HepG2 (cell line): ENCODE measurements at regions not wholly inside any gene's neighbourhood (a gene's known extent, or its start where the extent isn't known, plus 50 kb on each side); places are given as distances from the start of the nearest gene placed in this dataset.

Experiments
- EZH2 ChIP-seq: conservative IDR thresholded peaks from 2 replicates; pipeline ENCODE4 v1.6.1; 2012; ENCODE audit warnings: mild to moderate bottlenecking, low read depth, low read length, moderate library complexity
- HDAC6 ChIP-seq: fragments of 200-600 bp; sonication (generic); IDR thresholded peaks from 2 replicates; pipeline ENCODE4 v1.7.0; 2017; ENCODE audit warnings: mild to moderate bottlenecking, antibody characterized with exemption, low read length, low read depth
- MIXL1 ChIP-seq: IDR thresholded peaks from 2 replicates; pipeline ENCODE4 v1.6.1; 2016
- MYC ChIP-seq: sonication (generic); formaldehyde crosslinking; IDR thresholded peaks from 2 replicates; pipeline ENCODE4 v1.9.0; 2021; ENCODE audit warnings: missing genetic modification reagents, borderline replicate concordance
- NR1H2 ChIP-seq: sonication (generic); formaldehyde crosslinking; IDR thresholded peaks from 2 replicates; pipeline ENCODE4 v1.8.1; 2022; ENCODE audit warnings: low read depth, missing genetic modification reagents, borderline replicate concordance
- STAT6 ChIP-seq: sonication (generic); formaldehyde crosslinking; IDR thresholded peaks from 2 replicates; pipeline ENCODE4 v1.4.0; 2020; ENCODE audit warnings: missing genetic modification reagents, mild to moderate bottlenecking, borderline replicate concordance
- ZBTB7A ChIP-seq: sonication (generic); formaldehyde crosslinking; IDR thresholded peaks from 2 replicates; pipeline ENCODE4 v1.8.0; 2022; ENCODE audit warnings: mild to moderate bottlenecking, missing genetic modification reagents
- ZFP36 ChIP-seq: fragments of 150-350 bp; IDR thresholded peaks from 2 replicates; pipeline ENCODE4 v1.6.1; 2018; ENCODE audit warnings: borderline replicate concordance, low read length, low read depth; ENCODE audit not compliant: partially characterized antibody
- ZNF563 ChIP-seq: sonication (generic); formaldehyde crosslinking; IDR thresholded peaks from 2 replicates; pipeline ENCODE4 v1.8.0; 2022; ENCODE audit warnings: mild to moderate bottlenecking, moderate library complexity, missing genetic modification reagents
- ZNF629 ChIP-seq: sonication (generic); formaldehyde crosslinking; conservative IDR thresholded peaks from 2 replicates; pipeline ENCODE4 v1.5.0; 2020; ENCODE audit warnings: missing genetic modification reagents
- ZZZ3 ChIP-seq: sonication (generic); formaldehyde crosslinking; IDR thresholded peaks from 2 replicates; pipeline ENCODE4 v1.4.0; 2020; ENCODE audit warnings: missing genetic modification reagents, mild to moderate bottlenecking, borderline replicate concordance

GRCh38 chrX:151828439-151829080 is 84.1 kb upstream of the MAGEA4 start:
- TF ChIP-seq STAT6 (CRISPR knock-in tag) (no peak), ZZZ3 (CRISPR knock-in tag) (no peak), HDAC6 (no peak), ZNF563 (CRISPR knock-in tag) (no peak), MYC (no peak), ZBTB7A (no peak), MIXL1 (CRISPR knock-in tag) (no peak), ZNF629 (CRISPR knock-in tag) (no peak), NR1H2 (CRISPR knock-in tag) (no peak), ZFP36 (no peak), EZH2 (no peak)
